HT-29 (cell line): ENCODE measurements at regions not wholly inside any gene's neighbourhood (a gene's known extent, or its start where the extent isn't known, plus 50 kb on each side); places are given as distances from the start of the nearest gene placed in this dataset.
"Not testable (repeated sequence)": the region's sequence is repeated elsewhere in the genome, so short reads cannot be mapped to it uniquely, and the experiment has no call there.

Source experiments
- DNase-seq: peaks from one replicate; pipeline ENCODE4 v3.0.0-alpha.2; 2015; ENCODE audit warnings: low spot score

DNA sequence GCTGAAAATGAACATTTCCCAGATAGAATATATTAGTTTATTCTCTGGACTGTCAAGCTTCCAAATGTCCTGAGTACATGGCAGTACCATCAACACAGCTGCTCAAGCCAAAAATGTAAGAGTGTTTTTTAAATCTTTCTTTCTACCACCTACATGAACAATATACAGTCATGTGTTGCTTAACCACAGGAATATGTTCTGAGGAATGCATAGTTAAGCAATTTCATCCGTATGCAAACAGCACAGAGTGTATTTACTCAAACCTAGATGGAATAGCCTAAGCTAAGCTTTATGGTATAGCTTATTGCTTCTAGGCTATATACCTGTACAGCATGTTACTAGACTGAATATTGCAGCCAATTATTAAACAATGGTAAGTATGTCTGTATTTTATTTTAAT, 561.9 kb upstream of the ADGRL4 start:
- no peak for DNase-seq

- DNase-seq, result no peak
These were observed 555.0 kb upstream of the ADGRL4 start for GRCh38 chr1:79561521-79561978.

DNA sequence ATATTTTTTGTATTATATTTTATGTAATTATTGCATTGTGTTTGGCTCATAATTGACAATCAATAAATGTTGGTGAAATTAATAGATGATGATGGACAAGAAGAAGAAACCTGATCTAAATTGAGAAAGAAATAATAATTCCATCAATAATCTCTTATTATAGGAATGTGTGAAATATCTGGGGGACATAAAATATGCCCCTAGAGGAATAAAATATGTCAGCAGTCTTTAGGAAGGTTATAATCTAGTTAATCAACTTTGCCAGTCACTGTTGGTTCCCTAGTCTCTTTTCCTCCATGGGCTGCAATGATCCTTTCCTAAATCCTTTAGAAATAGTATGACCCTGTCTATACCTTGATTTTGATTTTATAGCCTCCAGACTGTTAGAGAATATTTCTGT, 549.7 kb upstream of the ADGRL4 start:
- peak; percentile 12 for DNase-seq

GRCh38 chr1:79554688-79555087, 548.2 kb upstream of the ADGRL4 start:
- DNase-seq, result no peak

DNA sequence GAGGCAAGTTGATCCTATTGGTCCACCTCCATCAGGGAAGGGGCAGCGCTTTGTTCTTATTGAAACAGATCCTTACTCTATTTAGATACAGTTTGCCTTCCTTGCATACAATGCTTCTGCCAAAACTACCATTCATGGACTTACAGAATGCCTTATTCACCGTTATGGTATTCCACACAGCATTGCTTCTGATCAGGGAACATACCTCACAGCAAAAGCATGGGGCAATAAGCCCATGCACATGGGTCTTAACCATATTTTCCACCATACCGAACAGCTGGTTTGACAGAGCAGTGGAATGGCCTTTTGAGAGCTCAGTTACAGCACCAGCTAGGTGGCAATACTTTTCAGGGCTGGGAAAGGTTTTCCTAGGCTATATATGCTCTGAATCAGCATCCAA, 544.8 kb upstream of the ADGRL4 start:
- no peak for DNase-seq

DNA sequence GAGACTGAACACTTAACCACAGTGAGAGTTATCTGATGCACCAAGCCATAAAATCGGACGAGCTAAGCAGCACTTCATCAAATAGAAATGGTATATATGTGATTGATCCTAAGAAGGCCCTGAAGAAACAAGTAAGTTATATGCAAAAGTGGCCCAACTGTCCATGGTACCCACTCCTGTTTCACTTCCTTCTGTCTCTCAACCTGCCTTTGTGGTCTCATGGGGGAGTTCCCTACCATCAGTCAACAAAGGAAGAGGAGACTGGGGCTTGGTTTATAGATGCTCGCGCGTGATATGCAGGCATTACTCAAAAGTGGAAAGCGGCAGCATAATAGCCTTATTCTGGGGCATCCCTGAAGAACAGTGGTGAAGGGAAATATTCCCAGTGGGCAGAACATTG, 543.9 kb upstream of the ADGRL4 start:
- no peak for DNase-seq

GRCh38 chr1:79549201-79549600, 542.7 kb upstream of the ADGRL4 start:
- no peak for DNase-seq

DNA sequence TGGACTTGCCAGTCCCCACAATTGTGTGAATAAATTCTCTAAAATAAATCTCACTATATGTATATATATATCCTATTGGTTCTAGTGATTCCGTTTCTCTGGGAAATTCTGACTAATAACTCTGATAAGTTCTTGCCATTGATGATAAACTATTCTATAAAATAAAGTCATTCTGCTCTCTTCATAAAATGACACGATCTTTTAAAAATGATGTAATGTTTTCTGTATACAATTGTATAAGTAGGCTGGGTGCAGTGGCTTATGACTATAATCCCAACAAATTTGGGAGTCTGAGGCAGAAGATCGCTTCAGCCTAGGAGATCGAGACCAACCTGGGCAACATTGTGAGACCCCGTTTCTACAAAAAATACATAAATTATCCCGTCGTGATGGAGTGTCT, 541.0 kb upstream of the ADGRL4 start:
- no peak for DNase-seq

DNA sequence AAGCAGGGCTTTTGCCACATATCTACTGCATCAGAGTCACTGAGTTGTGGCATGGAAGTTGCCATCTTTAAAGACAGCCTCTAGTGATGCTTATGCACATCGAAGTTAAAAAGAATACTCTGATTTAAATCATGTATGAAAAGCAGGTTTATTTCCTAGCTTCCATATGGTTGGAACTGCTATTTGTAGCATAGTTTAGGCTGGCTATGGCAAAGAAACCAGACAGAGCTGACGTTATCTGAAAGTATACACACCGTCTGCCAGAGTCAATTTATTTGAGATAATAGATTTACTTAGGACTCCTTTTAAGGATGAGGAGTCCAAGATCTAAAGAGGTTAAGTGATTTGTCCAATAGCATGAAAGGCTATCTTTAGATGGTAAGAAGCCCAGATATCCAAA, 536.9 kb upstream of the ADGRL4 start:
- DNase-seq, result no peak

GRCh38 chr1:79539001-79539400, 532.5 kb upstream of the ADGRL4 start:
- DNase-seq, result no peak

DNA sequence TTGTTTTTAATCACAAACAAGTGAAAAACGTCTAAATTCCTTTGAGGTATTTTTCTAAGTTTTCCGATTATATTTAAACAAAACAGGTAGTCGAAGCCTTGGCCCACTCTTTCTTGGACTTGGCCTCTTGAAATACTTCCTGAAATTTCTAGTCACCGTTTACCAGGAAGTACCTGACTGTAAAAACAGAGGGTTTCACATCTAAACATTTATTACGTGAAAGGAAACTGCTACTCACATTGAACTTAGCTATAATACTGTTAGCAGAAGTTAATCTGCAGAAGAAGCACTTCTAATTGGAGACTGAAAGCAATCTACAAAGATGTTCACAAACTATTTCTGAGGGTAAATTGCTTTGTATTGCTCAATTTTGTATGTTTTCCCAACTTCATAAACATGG, 526.0 kb upstream of the ADGRL4 start:
- DNase-seq, result no peak

- DNase-seq, result no peak
These were observed 525.3 kb upstream of the ADGRL4 start for GRCh38 chr1:79531790-79532189.

- no peak for DNase-seq
These were observed 523.9 kb upstream of the ADGRL4 start for GRCh38 chr1:79530476-79530875.

GRCh38 chr1:79530055-79530454, 523.5 kb upstream of the ADGRL4 start:
- no peak for DNase-seq

- DNase-seq, result no peak
These were observed 517.6 kb upstream of the ADGRL4 start for GRCh38 chr1:79524126-79524525.

DNA sequence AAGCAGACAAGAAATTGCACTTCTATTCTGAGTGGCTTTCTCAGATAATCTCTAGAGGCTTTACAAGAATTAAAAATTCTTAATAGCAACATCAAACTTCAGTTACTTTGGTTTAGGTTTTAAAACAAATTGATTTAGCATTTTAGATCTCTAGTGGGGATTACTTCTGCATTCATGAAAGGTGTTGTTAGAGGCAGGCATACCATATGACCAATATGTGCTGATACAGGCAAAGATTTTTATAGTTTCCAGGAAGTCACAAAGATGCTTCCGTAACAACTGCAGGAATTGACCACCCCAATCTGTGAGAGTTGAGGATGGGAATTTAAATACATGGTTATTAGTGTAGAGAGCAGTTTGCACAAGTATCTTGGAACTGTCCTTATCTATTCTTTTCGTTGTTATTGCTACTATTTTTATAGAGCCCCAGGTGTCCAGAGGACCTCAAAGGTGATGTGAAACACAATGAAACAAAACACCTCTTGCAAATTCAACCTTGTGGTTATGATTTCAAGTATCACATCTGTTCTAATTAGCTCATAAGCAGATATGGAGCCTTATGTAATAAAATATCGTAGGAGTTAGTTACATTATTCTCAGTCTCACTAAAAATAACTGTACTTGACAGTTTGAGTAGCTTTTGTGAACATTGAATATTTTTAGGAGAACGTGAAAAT, 512.7 kb upstream of the ADGRL4 start:
- DNase-seq, result no peak

DNA sequence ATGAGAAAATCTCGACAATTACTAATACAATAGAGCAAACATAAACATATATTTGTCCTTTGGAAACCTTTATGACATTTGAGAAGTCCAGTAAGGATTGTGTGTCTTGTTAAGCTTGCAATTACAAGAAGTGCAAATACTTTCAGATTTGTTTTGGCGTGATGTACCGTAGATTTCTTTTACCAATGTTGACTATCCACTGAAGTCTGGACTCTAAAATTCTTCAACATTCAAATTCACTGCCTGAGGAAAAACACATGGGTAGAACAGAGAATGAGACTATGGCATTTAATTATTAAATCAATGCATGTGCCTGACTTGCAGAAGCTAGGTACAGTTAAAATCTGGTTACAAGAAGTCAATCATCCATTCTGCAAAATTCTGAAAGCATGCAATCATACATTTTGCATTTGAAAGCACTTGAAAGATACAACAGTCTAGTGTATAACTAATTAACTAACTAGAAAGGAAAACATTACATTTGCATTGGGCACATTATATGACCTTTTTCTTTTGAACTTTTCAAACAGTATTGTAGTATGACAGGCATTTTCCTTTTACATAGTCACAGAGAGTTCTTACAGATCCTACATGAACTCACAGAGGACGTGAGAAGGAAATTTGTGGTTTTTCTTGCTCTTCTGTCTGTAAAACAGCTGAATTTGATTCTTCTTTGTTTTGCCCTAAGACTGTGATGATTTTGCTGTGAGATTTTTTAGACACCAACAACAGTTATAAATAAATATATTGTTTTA, 511.1 kb upstream of the ADGRL4 start:
- DNase-seq, result no peak

GRCh38 chr1:79507770-79508169, 501.2 kb upstream of the ADGRL4 start:
- no peak for DNase-seq

GRCh38 chr1:79501153-79501552, 494.6 kb upstream of the ADGRL4 start:
- no peak for DNase-seq

DNA sequence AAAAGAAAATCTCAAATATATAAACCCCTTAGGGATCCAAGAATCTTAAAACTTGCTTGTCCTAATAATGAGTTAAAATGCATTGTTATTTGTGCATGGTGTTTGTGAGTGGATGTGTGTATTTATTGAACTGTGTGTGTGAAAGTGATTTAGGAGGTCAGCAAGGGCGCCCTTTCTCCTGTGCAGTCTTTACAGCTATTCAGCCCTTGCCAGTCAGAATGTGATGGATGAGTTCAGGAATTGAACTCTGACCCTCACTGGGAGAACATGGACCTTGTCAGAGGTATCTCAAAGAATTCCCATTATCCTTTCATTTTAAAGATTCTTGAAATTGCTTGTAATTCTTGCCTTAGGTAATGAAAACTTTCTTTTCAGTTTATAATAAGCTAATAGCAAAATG, 493.0 kb upstream of the ADGRL4 start:
- no peak for DNase-seq

DNA sequence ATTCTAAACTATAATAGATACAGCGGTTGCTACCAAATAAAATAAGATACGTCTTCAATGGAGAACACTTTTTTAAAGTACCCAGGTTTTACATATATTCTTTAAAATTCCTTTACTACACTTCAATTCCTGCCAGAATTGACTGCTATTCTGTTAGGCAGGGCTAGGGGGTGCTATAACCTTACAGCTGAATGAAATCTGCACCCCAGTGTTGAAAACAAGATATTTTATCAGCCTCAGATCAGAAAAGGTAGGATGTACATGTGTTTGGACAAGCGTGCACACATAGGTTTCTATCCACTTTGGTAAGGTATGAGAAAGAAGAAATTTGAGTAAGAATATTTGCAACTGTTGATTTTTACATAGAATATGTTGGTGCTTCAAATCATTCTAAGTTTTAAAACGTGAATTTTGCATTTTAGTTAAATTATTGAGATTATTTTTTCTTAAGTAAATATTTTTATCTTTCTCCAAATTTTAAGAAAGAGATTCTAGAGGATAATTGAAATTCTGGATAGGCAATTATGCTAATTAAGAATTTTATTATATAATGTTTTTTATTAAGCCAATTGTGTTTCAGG, 490.8 kb upstream of the ADGRL4 start:
- DNase-seq, result peak; percentile 44

- no peak for DNase-seq
These were observed 489.6 kb upstream of the ADGRL4 start for GRCh38 chr1:79496129-79496528.

GRCh38 chr1:79493702-79494101, 487.2 kb upstream of the ADGRL4 start:
- not testable (repeated sequence) for DNase-seq
